ENCODE measurements at regions not wholly inside any gene's neighbourhood (a gene's known extent, or its start where the extent isn't known, plus 50 kb on each side); places are given as distances from the start of the nearest gene placed in this dataset.

DNA sequence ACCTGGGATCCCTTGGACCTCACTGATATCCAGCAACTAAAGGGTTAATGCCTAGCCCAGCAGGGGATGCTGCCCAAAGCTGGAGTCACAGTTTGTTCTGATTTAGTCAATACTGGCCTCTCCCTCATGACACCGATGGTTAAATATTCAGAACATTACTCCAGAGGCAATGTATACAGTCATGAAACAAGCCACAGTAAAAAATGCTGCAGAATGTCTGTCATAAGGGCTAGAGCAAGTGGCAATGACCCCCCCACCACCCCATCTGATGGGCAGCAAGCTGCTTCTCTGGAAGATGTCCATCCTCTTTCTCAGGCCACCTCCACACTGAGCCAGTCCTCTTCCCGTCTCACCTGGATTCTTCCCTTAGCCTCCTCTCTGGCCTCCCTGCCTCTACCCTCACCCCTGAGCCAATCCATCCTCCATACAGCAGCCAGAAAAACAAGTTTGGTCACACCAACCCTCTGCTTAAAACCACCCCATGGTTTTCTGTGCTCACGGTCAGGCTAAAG lies 99.0 kb upstream of the KCNG1 start:
- DNase-seq, result no peak

DNA sequence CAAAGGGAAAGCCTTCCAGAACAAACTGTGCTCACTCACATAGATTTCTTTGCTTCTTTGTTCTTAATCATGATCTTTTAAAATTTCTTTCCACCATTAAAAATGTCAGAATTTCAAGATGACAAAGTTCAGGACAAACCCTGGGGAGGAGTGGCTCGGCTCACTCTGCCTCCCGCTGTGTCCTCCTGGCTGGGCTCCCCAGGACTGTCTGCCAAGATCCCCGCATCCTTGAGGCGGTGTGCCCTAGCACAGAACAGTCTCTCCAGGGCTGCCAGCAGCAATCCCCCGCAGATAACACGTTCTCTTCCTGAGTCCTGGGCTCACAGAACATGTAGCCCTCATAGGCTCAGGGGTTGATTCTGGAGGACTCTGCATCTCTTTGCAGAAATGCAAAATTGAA lies 98.4 kb upstream of the KCNG1 start:
- no peak for DNase-seq

DNA sequence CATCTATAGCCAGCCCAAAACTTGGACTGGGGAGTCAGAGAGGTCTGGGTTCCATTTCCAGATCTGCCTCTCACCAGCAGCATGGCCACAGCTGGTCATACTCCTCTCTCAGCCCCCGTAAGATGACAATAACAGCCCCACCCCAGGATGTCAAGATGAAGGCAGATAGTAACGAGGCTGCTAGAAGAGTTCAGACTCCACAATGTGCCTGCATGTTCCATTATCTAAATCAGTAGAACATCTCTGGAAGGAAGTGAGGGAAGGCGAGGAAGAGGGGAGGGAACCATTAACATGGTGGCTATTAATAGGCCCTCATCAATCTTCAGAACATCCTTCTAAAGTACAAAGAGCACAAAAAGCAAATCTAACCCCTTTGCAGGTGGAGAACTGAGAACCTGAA lies 98.0 kb upstream of the KCNG1 start:
- DNase-seq, result no peak

DNA sequence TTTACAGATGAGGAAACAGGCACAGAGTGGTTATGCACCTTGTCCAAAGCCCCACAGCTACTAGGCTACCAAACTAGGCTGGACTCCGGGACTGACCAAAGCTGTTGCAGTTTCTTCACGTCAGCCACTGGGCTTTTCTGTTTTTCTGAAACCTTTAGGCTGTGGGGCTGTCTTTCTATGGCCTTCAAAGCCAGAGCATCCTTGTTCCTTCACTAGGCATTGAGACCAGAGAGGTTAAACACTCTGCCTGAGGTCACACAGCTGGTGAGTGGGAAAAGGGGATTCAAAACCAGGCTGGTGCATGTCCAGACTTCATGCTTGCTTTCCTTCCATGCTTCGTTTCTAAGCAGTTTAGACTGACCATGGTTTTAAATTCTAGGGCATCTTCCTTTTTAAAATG lies 97.5 kb upstream of the KCNG1 start:
- no peak for DNase-seq

DNA sequence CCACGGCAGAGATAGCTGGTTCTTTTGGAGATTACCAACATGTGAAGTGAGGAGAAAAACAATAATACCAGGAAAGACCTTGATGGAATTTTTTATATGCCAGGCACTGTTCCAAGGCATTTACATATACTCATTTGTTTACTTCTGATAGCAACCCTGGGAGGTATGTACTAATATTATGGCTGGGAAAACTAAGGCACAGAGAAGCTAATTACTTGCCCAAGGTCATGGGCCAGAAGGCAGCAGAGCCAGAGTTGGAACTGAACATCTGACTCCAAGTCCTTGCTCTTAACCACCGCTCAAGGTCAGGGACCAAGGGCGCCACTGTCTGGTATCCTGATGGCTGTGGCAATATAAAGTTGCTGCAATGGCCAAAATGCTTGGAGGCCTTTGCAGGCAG lies 97.0 kb upstream of the KCNG1 start:
- no peak for DNase-seq

DNA sequence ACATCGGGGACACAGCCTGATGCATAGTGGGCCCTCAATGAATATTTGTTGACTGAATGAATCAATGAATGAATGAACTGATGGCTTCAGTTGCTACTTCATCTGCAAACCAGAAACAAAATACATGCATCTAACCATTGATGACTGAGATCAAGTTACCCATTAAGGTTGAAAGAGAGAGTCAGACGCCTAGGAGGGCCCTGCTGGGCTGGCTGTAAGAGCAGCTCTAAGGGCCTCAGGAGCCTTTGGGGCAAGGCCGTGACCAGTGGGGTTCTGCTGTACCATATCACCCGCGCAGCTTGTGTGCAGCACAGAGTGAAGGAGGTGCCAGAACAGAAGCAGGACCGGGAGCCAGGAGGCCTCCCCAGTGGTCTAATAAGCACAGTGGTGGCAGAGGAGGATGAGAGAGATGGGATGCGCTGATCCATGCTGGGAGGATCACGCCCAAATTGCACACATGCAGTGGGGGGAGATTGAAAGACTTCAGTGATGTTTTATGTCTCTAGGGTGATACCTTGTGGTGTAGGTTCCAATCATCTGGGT lies 96.1 kb upstream of the KCNG1 start:
- no peak for DNase-seq

DNA sequence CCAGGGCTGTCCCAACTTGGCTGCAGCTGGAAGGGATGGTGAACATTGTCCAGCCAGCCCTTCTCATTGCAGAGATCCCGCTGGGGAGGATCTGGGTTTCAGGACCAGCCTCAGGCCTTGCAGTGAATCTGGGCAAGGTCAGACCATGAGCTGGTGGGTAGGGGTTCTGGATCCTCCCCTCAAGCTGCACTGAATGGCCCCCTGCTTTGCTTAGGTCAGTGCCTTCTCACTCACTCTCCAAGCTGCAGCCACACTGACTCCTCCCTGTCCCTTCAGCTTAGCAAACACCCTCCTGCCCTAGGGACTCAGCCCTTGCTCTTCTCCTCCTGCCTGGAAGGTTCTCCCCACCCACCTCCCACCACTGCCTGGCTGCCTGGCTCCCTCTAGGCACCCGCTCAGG lies 95.3 kb upstream of the KCNG1 start:
- DNase-seq, result no peak

DNA sequence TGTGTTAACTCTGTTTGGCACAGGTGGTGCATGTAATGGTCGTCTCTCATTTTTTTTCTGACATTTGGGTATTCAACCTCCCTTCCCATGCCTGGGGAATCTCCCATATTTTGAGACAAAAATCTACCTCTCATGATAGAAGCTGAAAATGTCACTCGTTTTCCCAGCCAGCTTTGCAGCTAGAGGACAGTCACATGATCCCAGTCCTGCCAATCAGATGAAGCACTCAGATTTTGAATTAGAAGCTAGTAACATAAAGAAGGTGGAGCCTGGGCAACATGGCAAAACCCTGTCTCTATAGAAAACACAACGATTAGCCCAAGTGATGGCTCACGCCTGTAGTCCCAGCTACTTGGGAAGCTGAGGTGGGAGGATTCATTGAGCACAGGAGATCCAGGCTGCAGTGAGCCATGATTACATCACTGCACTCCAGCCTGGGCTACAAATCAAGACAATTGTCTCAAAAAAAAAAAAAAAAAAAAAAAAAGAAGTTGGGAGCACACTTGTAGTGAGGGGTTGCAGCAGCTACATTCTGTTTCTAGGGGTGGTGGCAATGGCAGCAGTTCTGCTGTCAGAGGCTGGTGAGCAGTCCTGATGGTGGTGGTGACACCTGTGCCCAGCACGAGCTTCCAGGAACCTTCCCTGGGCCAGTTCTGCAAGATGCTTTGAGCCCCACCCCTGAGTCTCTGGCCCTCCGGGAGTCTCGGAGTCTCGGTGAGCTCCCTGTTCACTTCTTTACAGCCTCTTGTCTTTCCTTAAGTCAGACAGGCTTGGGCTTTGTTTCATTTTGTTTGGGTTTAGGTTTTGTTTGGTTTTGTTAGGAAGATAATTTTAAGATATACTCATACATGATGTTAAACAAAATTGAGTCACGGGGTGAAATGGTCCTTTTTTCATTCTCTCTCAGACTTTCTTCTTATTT lies 94.1 kb upstream of the KCNG1 start:
- DNase-seq, result no peak

DNA sequence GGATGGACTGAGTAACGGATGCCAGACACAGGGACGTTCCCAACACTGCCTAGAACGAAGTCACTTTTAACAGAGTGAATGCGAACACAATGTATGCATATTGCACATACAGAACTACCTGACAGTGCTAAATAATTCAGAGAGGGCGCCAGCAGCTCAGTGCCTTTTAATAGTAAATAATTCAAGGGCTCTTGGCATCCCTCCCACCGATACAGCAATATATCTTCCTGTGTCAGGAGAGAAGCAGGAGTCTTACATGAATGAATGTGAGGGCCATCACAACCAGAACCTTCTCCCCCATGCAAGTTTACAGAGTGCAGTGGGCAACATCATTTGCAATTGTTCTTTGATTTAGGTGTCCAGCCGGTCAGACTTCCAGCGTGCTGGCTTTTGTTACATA lies 88.4 kb upstream of the KCNG1 start:
- DNase-seq, result no peak

DNA sequence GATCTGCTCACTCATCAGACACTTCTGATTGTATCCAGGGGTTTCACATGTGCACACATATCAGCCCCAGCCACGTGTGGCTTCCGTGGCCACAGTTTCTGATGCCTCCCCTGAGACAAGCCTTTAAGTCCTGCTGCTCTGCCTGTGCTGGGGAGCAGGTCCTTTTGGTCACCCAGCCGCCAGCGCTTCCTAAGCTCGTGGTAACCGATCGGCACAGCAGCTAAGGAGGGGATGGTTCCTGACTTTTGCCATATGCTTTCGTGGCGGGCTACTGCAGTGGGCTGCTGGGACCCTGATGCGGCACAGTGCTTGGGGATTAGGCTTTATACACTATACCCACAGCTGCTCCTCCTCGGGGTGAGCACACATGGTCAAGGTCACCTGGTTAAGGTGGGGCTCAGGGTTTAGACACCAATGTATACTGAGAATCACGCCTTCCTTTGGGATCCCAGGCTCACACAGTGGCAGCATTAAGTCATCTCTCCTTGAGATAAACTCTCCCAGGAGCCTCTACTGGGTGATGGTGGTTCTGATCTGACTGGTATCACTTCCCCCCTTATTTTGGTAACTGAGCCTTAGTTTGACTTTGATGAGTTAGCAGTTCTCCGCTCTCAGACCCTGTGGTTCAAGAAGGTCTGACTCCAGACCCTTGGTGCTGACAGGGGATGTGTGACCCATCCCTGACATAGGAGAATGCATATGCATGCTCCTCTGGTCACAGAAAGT lies 85.9 kb upstream of the KCNG1 start:
- no peak for DNase-seq

DNA sequence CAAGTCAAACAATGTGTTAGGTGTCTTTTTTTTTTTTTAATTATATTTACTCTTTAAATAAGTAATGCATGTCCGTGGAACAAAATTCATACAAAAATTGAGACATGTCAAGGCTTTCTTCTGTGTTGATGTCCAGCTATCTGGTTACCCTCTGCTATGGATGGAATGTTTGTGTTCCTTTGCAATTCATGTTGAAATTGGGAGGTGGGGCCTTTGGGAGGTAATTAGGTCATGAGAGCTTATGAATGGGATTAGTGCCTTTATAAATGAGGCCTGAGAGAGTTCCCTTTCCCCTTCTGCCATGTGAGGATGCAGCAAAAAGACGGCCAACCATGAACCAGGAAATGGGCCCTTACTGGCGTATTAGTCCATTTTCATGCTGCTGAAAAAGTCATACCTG lies 83.1 kb upstream of the KCNG1 start:
- no peak for DNase-seq

DNA sequence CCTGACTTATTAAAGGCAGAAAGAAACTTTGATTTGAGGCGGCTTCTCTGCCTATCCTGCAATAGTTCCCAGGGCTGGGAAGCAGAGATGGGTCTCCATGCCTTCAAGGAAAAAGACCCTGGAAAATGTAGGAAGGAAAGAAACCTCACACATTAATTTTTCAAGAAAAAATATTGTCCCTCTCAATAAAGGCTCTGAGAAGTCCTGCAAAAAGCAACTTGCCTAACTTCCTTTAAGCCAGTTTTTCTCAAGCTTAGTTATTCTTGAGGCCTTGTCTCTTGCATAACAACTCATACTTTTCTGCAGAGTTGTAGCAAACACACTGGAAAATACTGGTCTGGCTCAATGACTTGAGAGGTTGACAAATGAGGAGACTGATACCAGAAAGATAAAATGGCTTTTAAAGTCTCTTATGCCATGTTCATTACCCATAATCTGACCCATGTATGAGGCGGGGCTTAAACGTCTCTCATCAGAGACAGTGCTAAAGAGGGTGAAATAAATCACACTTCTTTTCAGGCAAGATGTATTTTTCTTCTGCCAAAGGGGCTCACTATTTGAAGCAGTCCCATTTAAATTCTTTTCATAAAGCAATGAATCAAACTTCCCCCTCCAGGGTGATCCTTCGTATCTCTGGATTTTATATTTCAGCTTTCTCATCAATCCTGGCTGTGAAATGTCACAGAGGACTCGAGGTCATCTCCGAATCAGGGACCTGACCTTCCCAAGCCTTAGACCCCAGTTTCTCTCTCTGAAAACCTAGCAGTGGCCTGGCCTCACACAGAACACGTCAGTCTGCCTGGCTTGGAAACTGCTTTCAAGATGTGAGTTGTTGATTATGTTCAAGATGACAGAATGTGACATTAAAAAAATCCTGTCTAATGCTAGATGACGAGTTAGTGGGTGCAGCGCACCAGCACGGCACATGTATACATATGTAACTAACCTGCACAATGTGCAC lies 82.3 kb upstream of the KCNG1 start:
- DNase-seq, result no peak

DNA sequence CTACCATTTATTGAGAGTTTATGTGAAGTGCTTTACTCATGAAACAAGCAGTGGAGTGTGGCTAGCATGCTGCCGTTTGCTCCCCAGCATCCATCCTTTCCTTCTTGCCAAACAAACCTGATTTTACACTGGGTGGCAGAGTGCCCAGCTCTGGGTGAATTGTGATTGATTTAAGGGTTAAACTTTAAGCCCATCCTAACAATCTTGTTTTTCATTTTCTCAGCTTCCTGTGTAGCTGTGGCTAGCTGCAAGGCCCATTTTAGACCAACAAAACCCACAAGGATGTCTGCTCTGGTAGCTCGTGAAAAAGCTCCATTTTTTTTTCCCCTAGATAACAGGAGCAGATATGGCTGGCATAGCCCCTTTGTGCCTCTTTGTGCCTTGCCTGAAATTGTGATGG lies 77.7 kb upstream of the KCNG1 start:
- no peak for DNase-seq

DNA sequence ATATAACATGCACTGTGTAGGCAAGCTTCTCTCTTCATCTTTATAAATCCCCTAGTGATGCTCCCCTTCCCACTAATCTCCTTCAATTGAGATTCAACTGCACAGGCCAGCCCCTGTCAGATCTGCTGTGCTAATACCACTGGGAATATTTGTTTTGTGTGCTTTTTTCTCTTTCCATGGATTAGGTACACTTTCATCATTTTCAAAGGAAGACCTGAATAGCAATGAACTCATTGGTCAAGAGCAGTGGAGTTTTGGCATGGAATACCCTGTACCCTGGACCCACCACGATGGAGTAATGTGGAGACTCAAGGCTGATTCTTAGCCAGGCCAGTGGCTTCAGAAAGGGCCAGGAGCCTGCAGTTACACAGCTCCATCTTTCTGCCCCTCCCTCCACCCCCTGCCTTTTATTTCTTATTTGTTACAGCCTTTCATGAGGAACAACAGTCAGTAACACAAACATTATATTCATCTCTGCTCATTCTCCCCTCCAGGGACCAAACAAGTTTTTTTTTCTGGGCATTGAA lies 75.4 kb upstream of the KCNG1 start:
- DNase-seq, result no peak

DNA sequence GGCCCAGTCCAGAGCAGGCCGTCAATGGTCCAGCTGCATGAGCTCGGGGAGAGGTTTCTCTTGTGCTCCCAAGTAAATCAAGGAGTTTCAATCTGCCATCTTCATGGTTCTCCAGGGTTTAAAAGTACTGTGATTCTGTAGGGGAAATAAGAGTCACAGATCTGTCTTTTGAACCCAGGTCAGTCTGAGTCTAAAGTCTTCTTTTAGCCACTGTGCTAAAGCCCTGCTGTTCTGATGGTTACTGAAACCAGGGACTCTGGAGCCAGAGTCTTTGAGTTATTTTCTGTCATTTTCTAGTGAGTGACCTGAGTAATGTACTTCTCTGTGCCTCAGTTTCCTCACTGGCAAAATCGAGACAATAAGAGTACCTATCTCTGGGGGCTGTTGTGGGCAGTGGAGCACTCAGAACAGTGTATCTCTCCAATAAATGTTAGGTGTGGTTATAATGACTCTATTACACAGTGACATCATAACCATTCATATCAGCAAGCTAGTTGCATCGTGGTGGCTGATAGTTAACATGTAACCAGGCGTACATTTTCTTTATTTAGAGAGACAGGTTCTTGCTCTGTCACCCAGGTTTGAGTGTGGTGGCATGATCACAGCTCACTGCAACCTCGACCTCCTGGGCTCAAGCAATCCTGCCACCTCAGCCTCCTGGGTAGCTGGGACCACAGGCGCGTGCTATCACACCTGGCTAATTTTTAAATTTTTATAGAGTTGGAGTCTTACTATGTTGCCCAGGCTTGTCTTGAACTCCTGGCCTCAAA lies 74.6 kb upstream of the KCNG1 start:
- no peak for DNase-seq

DNA sequence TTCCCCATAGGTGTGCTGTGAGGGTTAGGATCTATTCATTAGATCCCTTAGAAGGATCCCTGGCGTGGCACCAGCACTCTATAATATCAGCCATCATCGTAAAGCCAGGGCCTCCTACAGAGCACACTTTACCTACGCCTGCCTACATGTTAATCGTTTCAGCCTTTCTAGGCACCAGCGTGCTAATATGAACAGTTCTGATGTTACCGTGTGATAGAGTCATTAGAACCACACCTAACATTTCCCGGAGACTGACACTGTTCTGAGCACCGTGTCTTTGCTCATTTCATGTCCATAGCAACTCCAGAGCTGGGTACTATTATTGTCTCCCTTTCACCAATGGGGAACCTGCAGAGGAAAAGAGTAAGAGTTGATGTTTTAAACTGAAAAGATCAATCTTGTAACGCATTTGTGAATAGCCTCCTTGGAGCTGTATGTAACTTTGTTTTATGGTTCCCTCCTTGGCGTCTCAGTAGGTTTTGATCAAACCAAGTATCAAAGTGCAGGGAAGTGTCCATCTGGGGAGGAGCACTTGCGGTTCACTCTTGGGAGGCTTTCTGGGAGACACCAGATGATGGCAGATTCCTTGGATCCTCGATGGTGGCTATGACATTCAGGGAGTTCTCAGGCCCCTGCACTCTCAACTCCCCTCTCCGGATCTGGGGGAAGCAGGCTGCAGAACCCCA lies 73.8 kb upstream of the KCNG1 start:
- DNase-seq, result no peak

DNA sequence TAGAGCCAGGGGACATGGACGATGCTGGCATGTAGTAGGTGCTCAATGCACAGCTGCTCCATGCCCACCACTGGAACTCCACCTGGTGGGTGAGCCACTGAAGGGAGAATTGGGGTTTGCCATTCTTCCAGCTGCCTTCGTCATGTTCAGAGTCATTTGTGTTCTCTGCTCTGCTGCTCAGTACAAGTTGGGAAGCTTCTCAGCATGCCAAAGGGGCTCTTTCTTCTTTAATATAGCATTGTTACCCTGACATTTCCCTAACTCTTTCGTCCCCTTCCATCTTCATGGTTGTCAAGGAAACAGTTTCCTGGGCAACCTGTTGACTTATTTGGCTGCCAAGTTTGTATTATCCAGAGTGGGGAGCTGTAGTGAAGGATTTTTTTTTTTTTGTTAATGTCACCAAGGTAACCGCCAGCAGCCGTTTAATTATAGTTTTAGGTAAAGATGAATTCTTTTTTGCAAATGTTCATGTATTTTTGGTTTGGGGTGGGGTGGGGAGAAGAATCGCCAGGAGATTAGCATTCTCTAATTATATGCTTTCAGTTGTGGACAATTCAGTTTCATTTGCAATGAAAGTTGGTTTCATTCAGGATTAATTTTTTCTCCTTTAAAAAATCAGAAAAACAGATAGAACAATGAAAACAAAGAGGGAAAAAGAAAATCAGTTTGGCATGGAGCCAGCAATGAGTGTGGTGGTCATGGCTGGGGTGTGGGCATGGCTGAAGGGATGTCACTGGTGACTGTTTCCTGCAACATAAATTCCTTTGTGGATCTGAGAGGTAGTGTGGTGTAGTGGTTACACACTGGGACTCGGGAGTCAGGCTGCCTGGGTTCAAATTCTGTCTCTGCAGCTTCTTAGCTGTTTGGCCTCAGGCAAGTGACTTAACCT lies 73.0 kb upstream of the KCNG1 start:
- no peak for DNase-seq

DNA sequence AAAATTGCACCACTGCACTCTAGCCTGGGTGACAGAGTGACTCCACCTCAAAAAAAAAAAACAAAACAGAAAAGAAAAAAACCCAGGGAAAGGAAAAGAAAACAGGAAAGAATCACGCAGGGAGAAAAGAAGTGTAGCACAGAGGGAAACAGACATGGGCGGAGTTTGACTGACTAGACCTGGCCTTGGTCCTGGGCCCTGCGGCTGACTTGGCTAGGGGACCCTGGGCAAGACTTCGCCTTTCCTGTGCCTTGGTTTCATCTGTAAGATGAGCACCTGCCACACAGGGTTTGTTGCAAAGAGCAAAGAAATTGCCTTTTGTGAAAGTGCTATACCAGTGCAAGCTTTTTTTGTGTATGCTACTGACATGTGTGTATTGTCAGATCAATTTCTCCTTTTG lies 71.3 kb upstream of the KCNG1 start:
- DNase-seq, result no peak

DNA sequence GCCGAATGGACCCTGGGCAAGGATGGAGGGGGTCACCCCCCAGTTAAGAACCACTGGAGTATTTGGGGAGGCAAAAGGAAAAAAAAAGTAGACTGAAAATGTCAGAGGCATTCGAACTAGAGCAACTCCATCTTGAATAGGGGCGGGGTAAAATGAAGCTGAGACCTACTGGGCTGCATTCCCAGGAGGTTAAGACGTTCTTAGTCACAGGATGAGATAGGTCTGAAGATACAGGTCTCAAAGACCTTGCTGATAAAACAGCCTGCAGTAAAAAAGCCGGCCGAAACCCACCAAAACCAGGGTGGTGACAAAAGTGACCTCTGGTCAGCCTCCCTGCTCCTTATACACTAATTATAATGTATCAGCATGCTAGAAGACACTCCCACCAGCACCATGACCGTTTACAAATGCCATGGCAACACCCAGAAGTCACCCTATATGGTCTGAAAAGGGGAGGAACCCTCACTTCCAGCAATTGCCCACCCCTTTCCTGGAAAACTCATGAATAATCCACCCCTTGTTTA lies 70.4 kb upstream of the KCNG1 start:
- no peak for DNase-seq

DNA sequence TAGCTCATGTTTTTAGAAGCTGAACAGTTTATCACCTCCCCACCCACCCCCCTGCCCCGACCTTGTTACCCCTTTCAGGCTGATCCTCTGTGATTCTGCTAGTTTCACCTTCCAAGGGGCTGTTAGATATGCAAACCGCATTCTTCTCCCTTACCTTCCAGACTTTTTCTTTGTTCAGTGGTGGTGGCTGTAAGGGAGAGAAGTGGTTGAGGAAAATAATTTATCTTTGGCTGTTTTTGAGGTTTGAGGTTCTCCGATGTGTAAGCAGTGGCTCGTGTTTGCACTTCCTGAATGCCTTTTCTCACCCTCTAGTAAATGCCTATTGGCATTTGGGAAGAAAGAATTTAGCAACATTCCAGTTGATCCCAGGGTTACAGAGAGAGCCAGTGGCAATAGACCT lies 69.4 kb upstream of the KCNG1 start:
- DNase-seq, result no peak

Data from NCI-H1092 (cell line).